ENCODE measurements at regions not wholly inside any gene's neighbourhood (a gene's known extent, or its start where the extent isn't known, plus 50 kb on each side); places are given as distances from the start of the nearest gene placed in this dataset.

DNA sequence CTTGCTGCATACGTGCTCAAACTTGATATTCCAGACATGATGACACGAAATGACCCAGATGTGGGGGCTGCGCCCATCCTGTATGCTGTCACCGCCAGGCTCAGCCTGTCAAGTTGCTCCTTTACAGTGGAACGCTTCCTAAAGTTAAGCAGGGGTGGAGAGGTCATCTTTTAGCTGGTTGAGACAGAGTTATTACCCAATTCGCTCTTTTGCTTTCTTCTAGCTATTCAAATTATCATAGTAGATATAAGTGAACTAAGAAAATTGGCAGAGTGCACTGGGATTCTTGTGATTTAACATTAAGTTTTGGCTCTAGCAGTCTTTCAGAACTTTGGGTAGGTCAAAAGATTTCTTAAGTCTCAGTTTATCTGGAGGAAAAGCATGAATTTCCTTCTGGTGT is 69.8 kb upstream of the BASP1 start:
- H3K27ac ChIP-seq (ENCODE audit: low read depth, low read length): no peak overlapping the region
- peaks cover 7% of the 10 kb centered on the region for H3K4me1 ChIP-seq (ENCODE audit: control insufficient read depth, insufficient read depth, low read length, unreplicated experiment)
- no peaks in the 10 kb centered on the region for H3K79me2 ChIP-seq (ENCODE audit: control insufficient read depth, insufficient read depth, low read length, unreplicated experiment)
- no peak overlapping the region for H2AFZ ChIP-seq (ENCODE audit: low read length, unreplicated experiment)
- no peaks in the 10 kb centered on the region for H3K36me3 ChIP-seq (ENCODE audit: insufficient read depth, low read length)
- no peaks in the 10 kb centered on the region for H3K27me3 ChIP-seq (ENCODE audit: insufficient read depth, low read length)
- no peak overlapping the region for H3K4me3 ChIP-seq (ENCODE audit: low read depth, low read length)

DNA sequence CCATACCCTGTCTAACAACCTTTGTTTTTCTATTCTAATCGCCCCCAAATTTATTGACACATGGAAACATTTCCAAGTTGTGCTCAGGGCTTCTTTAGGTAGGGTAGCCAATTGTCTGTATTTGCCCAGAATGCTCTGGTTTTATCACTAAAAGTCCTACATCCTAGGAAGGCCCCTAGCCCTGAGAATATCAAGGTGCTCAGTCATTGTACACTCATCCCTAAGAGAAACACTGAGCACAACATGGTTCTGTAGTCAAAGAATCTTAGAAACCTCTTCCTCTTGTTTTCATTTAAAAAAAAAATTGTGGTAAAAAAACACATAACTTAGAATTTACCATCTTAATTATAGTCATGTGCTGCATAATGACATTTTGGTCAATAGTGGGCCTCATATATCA is 69.0 kb upstream of the BASP1 start:
- Histone ChIP-seq H3K27me3 (ENCODE audit: insufficient read depth, low read length) (no peaks in the 10 kb centered on the region), H3K27ac (ENCODE audit: low read depth, low read length) (no peak overlapping the region), H3K36me3 (ENCODE audit: insufficient read depth, low read length) (no peaks in the 10 kb centered on the region), H3K4me3 (ENCODE audit: low read depth, low read length) (no peak overlapping the region), H3K4me1 (ENCODE audit: control insufficient read depth, insufficient read depth, low read length, unreplicated experiment) (peaks cover 7% of the 10 kb centered on the region), H3K79me2 (ENCODE audit: control insufficient read depth, insufficient read depth, low read length, unreplicated experiment) (no peaks in the 10 kb centered on the region), H2AFZ (ENCODE audit: low read length, unreplicated experiment) (no peak overlapping the region)

DNA sequence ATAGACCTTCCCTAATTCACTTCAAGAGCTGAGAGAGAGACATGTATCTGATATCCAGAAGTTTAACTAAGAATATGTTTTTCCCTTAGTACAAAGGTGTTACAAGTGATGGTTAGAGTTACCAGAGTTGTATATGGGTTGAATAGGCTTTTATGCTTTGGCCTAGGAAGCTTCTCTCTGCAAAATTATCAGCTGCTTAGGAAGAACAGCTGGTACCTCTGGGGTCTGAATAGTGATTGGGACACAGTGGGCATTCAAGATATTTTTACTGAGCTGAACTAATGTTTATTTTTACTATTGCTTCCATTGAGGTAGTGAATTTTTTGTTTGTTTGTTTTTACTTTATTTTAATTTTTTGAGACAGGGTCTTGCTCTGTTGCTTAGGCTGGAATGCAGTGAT is 67.6 kb upstream of the BASP1 start:
- no peak overlapping the region for H3K4me3 ChIP-seq (ENCODE audit: low read depth, low read length)
- H3K27me3 ChIP-seq (ENCODE audit: insufficient read depth, low read length): no peaks in the 10 kb centered on the region
- no peak overlapping the region for H2AFZ ChIP-seq (ENCODE audit: low read length, unreplicated experiment)
- no peaks in the 10 kb centered on the region for H3K36me3 ChIP-seq (ENCODE audit: insufficient read depth, low read length)
- no peak overlapping the region for H3K27ac ChIP-seq (ENCODE audit: low read depth, low read length)
- H3K79me2 ChIP-seq (ENCODE audit: control insufficient read depth, insufficient read depth, low read length, unreplicated experiment): no peaks in the 10 kb centered on the region
- H3K4me1 ChIP-seq (ENCODE audit: control insufficient read depth, insufficient read depth, low read length, unreplicated experiment): peaks cover 14% of the 10 kb centered on the region

DNA sequence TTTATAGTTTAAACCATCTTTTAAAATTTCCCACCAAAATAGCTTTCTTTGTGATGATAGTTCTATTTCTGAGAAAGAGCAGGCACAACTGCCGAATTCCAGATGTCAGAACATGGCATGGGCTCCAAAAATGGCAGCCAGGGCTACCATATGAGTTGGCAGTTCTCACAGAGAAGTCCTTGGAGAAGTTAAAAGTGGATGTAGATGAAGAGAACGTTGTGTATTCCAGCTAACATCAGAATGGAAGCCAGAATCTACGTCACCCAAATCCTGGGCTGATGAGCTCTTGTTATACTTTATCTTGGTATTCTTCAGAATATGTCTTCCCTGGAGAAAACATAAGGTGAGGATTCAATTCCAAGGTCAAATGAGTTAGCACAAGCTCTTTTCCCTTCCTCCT is 66.9 kb upstream of the BASP1 start:
- no peaks in the 10 kb centered on the region for H3K27me3 ChIP-seq (ENCODE audit: insufficient read depth, low read length)
- no peaks in the 10 kb centered on the region for H3K79me2 ChIP-seq (ENCODE audit: control insufficient read depth, insufficient read depth, low read length, unreplicated experiment)
- no peak overlapping the region for H2AFZ ChIP-seq (ENCODE audit: low read length, unreplicated experiment)
- H3K27ac ChIP-seq (ENCODE audit: low read depth, low read length): no peak overlapping the region
- no peaks in the 10 kb centered on the region for H3K36me3 ChIP-seq (ENCODE audit: insufficient read depth, low read length)
- H3K4me3 ChIP-seq (ENCODE audit: low read depth, low read length): no peak overlapping the region
- peaks cover 17% of the 10 kb centered on the region for H3K4me1 ChIP-seq (ENCODE audit: control insufficient read depth, insufficient read depth, low read length, unreplicated experiment)

DNA sequence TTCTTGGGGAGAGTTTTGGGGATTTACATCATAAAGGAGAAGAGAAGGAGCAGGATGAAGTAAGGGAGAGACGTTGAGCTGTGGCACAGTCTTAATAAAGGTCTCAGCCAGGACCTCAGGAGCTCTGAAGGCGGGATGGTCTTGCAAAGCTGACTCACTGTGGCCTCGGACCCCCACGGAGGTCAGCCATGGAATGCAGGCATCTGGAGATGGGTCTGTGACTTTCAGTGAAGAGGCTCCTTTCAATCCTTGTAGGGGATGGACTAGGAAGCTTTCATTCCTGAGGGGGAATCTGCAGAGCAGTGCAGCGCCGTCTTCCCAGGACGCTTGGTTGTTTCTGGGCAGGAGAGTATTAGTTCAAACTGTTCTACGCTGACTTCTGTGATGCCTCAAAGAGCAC is 65.7 kb upstream of the BASP1 start:
- no peaks in the 10 kb centered on the region for H3K36me3 ChIP-seq (ENCODE audit: insufficient read depth, low read length)
- no peaks in the 10 kb centered on the region for H3K79me2 ChIP-seq (ENCODE audit: control insufficient read depth, insufficient read depth, low read length, unreplicated experiment)
- H3K27me3 ChIP-seq (ENCODE audit: insufficient read depth, low read length): no peaks in the 10 kb centered on the region
- H2AFZ ChIP-seq (ENCODE audit: low read length, unreplicated experiment): no peak overlapping the region
- peaks cover 12% of the 10 kb centered on the region for H3K4me1 ChIP-seq (ENCODE audit: control insufficient read depth, insufficient read depth, low read length, unreplicated experiment)
- H3K4me3 ChIP-seq (ENCODE audit: low read depth, low read length): no peak overlapping the region
- H3K27ac ChIP-seq (ENCODE audit: low read depth, low read length): no peak overlapping the region

DNA sequence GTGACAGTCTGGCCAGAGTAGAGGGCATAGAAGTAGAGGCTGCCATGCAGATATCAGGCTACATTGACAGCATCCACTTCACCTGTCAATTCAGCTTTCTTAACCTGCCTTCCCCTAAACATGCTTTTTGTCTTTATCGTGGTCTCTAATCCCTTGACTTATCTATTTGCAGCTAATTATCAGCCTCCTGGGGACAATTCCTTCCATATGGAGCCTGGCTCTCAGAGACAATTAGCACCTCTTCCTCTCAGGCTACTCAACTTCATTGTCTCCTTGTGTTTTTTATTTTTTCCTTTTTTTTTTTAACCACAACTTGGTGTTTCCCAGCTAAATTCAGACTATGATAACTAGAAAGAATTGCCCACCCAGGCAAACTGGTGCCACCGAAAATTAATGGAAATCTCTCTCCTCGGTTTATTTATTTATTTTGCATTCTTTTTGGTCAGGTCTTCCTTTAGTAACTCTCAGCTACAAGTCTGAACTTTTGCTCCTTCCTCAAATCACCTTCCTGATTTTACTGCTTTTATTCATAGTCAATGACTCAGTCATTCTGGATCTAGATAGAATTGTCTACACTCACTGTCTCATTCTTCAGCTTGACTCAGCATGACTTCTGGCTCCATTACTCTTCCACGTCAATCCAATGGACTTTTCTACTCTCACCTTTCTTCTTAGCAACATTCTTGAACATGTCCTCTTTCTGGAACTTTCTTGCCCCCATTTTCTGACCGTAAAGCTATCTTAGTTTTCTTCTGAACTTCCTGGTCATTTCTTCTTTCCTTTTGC is 63.0 kb upstream of the BASP1 start:
- H3K4me1 ChIP-seq (ENCODE audit: control insufficient read depth, insufficient read depth, low read length, unreplicated experiment): peaks cover 23% of the 10 kb centered on the region
- no peaks in the 10 kb centered on the region for H3K36me3 ChIP-seq (ENCODE audit: insufficient read depth, low read length)
- no peaks in the 10 kb centered on the region for H3K27me3 ChIP-seq (ENCODE audit: insufficient read depth, low read length)
- H2AFZ ChIP-seq (ENCODE audit: low read length, unreplicated experiment): peak overlapping the region; percentile 85
- peak overlapping the region; percentile 68 for H3K27ac ChIP-seq (ENCODE audit: low read depth, low read length)
- no peak overlapping the region for H3K4me3 ChIP-seq (ENCODE audit: low read depth, low read length)
- no peaks in the 10 kb centered on the region for H3K79me2 ChIP-seq (ENCODE audit: control insufficient read depth, insufficient read depth, low read length, unreplicated experiment)

DNA sequence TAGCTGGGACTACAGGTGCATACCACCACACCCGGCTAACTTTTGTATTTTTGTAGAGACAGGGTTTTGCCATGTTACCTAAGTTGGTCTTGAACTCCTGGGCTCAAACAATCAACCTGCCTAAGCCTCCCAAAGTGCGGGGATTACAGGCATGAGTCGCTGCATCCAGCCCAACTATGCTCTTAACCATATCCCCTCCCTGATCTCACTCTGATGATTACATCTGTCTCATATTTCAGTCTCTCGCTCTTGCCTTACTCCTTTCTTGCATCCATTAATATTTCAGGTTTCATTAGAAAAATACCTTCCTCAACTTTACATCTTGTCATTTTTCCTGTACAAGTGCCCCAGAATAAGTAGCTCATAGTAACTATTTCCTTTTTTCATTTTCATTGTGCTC is 61.0 kb upstream of the BASP1 start:
- Histone ChIP-seq H3K27me3 (ENCODE audit: insufficient read depth, low read length) (no peaks in the 10 kb centered on the region), H3K79me2 (ENCODE audit: control insufficient read depth, insufficient read depth, low read length, unreplicated experiment) (no peaks in the 10 kb centered on the region), H3K36me3 (ENCODE audit: insufficient read depth, low read length) (no peaks in the 10 kb centered on the region), H3K4me3 (ENCODE audit: low read depth, low read length) (no peak overlapping the region), H3K27ac (ENCODE audit: low read depth, low read length) (peak overlapping the region; percentile 81), H2AFZ (ENCODE audit: low read length, unreplicated experiment) (no peak overlapping the region), H3K4me1 (ENCODE audit: control insufficient read depth, insufficient read depth, low read length, unreplicated experiment) (peaks cover 23% of the 10 kb centered on the region)

DNA sequence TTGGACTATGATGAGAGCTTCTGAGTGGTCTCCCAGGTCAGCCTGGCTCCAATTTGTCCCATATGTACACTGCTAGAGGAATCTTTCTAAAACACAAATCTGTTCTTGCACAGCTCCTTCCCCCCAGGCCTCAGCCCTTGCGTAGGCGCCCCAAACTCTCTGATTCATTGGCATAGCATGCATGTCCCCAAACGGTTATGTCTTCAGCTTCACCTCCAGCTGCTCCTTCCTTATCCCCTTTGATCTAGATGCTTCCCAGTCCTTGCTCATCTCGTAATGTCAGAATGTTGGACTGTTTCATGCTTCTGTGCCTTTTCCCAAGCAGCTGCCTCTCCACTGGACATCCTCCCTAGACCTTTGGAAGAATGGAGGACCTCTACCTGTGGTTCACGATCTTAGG is 60.1 kb upstream of the BASP1 start:
- Histone ChIP-seq H3K27me3 (ENCODE audit: insufficient read depth, low read length) (no peaks in the 10 kb centered on the region), H3K36me3 (ENCODE audit: insufficient read depth, low read length) (no peaks in the 10 kb centered on the region), H2AFZ (ENCODE audit: low read length, unreplicated experiment) (no peak overlapping the region), H3K4me3 (ENCODE audit: low read depth, low read length) (peak overlapping the region; percentile 17; the same call in 1 of the 2 replicates), H3K79me2 (ENCODE audit: control insufficient read depth, insufficient read depth, low read length, unreplicated experiment) (no peaks in the 10 kb centered on the region), H3K27ac (ENCODE audit: low read depth, low read length) (peak overlapping the region; percentile 81), H3K4me1 (ENCODE audit: control insufficient read depth, insufficient read depth, low read length, unreplicated experiment) (peaks cover 23% of the 10 kb centered on the region)

DNA sequence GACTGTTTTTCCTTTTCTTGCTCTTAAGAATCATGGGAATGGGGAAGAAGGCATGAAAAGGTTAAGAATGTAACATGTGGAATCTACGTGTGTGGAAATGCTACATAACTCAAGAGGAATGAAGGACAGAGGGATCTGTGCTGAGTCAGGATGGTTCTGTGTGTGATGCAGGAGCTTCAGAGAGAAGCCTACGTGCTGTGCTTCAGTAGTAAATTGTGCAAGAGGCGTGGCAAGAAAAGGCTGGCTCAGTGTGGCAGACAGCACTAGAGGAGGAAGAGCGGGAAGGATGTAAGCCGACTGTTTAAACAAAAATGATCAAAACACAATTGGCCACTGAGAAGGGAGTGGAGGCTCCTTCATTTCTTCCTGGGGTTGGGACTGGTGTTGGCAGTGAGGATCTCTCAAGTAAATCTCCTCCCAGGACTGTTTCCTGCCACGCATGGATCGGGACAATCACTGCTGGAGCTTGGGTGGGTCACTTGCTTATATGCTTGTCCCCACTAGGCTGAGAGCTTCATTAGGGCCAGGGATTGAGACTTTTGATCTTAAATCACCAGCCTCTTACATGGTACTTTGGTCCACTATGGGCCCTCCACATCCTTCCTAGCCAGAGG is 59.4 kb upstream of the BASP1 start:
- no peak overlapping the region; the same call in 1 of the 2 replicates for H3K4me3 ChIP-seq (ENCODE audit: low read depth, low read length)
- peak overlapping the region; percentile 81 for H3K27ac ChIP-seq (ENCODE audit: low read depth, low read length)
- H2AFZ ChIP-seq (ENCODE audit: low read length, unreplicated experiment): no peak overlapping the region
- peaks cover 23% of the 10 kb centered on the region for H3K4me1 ChIP-seq (ENCODE audit: control insufficient read depth, insufficient read depth, low read length, unreplicated experiment)
- H3K36me3 ChIP-seq (ENCODE audit: insufficient read depth, low read length): no peaks in the 10 kb centered on the region
- no peaks in the 10 kb centered on the region for H3K27me3 ChIP-seq (ENCODE audit: insufficient read depth, low read length)
- no peaks in the 10 kb centered on the region for H3K79me2 ChIP-seq (ENCODE audit: control insufficient read depth, insufficient read depth, low read length, unreplicated experiment)

DNA sequence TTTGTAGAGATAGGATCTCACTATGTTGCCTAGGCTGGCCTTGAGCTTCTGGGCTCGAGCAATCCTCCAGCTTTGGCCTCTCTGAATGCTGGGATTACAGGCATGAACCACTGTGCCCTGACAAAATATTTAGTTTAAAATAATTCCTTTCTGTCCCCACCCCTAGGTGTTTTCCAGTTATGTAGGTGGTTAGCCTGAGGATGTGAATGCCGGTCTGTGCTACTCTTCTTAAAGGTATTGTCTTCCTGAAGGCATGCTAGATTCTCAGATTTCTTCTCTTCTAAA is 56.7 kb upstream of the BASP1 start:
- no peak overlapping the region for H2AFZ ChIP-seq (ENCODE audit: low read length, unreplicated experiment)
- H3K4me1 ChIP-seq (ENCODE audit: control insufficient read depth, insufficient read depth, low read length, unreplicated experiment): peaks cover 13% of the 10 kb centered on the region
- no peak overlapping the region for H3K4me3 ChIP-seq (ENCODE audit: low read depth, low read length)
- H3K27me3 ChIP-seq (ENCODE audit: insufficient read depth, low read length): no peaks in the 10 kb centered on the region
- no peaks in the 10 kb centered on the region for H3K79me2 ChIP-seq (ENCODE audit: control insufficient read depth, insufficient read depth, low read length, unreplicated experiment)
- H3K36me3 ChIP-seq (ENCODE audit: insufficient read depth, low read length): no peaks in the 10 kb centered on the region
- no peak overlapping the region for H3K27ac ChIP-seq (ENCODE audit: low read depth, low read length)

DNA sequence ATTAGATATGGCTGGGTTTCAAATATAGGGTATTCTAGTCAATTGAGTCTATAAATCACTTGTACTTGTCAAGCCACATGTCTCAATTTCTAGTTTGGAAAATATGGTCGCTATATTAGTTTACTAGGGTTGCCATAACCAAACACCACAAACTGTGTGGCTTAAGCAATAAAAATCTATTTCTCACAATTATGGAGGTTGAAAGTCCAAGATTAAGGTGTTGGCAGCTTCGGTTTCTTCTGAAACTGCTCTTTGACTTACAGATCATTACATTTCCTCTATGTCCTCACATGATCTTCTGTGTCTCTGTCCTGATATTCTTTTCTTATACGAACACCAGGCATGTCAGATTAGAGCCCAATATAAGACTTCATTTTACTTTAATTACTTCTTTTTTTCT is 55.8 kb upstream of the BASP1 start:
- Histone ChIP-seq H3K4me1 (ENCODE audit: control insufficient read depth, insufficient read depth, low read length, unreplicated experiment) (peaks cover 11% of the 10 kb centered on the region), H3K27me3 (ENCODE audit: insufficient read depth, low read length) (no peaks in the 10 kb centered on the region), H3K79me2 (ENCODE audit: control insufficient read depth, insufficient read depth, low read length, unreplicated experiment) (no peaks in the 10 kb centered on the region), H3K27ac (ENCODE audit: low read depth, low read length) (no peak overlapping the region), H3K36me3 (ENCODE audit: insufficient read depth, low read length) (no peaks in the 10 kb centered on the region), H2AFZ (ENCODE audit: low read length, unreplicated experiment) (no peak overlapping the region), H3K4me3 (ENCODE audit: low read depth, low read length) (no peak overlapping the region)

All from ACC112 (cell line).